Activated naive CD8-positive, alpha-beta T cell treated with anti-CD3 and anti-CD28 coated beads for 36 hours (primary cell): ENCODE measurements at regions not wholly inside any gene's neighbourhood (a gene's known extent, or its start where the extent isn't known, plus 50 kb on each side); places are given as distances from the start of the nearest gene placed in this dataset.

Experiments
- DNase-seq: peaks from one replicate; pipeline ENCODE4 v3.0.0; 2021
- H3K27ac Mint-ChIP-seq: one replicate; pipeline ENCODE4 v1.8.0; 2022; ENCODE audit warnings: mild to moderate bottlenecking, moderate library complexity, mixed read lengths
- H3K27me3 Mint-ChIP-seq: one replicate; pipeline ENCODE4 v1.8.0; 2022; ENCODE audit warnings: mild to moderate bottlenecking, mixed read lengths
- H3K36me3 Mint-ChIP-seq: one replicate; pipeline ENCODE4 v1.8.0; 2021; ENCODE audit warnings: mild to moderate bottlenecking, mixed read lengths
- H3K4me1 Mint-ChIP-seq: one replicate; pipeline ENCODE4 v1.8.0; 2021; ENCODE audit warnings: mixed read lengths
- H3K4me3 Mint-ChIP-seq: one replicate; pipeline ENCODE4 v1.8.0; 2022; ENCODE audit warnings: mild to moderate bottlenecking, moderate library complexity, mixed read lengths
- H3K9me3 Mint-ChIP-seq: one replicate; pipeline ENCODE4 v1.8.0; 2022; ENCODE audit warnings: mixed read lengths

DNA sequence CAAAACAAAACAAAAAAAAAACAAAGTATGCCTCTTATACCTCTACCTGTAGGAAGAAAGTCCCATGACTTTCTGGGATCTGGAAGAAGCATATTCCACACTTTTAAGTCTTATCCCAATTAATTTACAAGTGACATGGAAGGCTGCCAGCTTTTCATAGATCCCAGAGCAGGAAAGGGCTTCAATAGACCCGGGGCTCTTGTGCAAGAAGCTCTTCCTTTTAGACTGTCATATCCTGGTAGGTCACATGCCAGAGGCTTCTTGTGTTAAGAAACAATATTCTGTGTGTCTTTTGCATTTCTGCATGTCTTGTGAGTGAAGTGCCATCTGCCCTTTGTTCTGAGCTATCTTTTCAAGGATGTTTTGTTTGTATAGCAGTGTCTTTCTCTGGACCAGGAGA is 84.4 kb upstream of the PHOX2B start:
- H3K27ac Mint-ChIP-seq: no peak overlapping the region
- H3K4me3 Mint-ChIP-seq: no peak overlapping the region
- H3K4me1 Mint-ChIP-seq: no peaks in the 10 kb centered on the region
- no peaks in the 10 kb centered on the region for H3K9me3 Mint-ChIP-seq
- peaks cover 26% of the 10 kb centered on the region for H3K27me3 Mint-ChIP-seq
- no peaks in the 10 kb centered on the region for H3K36me3 Mint-ChIP-seq
- DNase-seq: no peak

DNA sequence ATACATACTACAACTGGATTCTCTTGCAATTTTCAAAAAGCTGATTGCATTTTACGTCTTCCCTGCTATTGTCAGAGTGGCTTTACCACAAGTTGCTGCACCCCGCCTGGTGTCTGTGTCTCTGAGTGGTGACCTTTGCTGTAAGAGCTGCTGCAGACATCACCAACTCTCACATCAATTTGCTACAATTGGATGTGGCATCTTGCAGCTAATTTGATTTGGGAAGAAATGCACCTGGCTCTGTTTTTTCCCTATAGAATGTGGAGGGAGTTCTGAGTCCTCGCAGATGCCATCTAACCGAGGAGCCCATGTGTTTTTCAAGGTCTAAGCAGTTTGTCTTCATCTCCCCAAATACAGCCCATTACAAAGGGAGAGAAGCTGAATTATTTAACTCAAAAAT is 73.8 kb upstream of the PHOX2B start:
- no peaks in the 10 kb centered on the region for H3K9me3 Mint-ChIP-seq
- H3K36me3 Mint-ChIP-seq: no peaks in the 10 kb centered on the region
- H3K4me1 Mint-ChIP-seq: no peaks in the 10 kb centered on the region
- no peak overlapping the region for H3K27ac Mint-ChIP-seq
- no peak for DNase-seq
- H3K27me3 Mint-ChIP-seq: peaks cover 21% of the 10 kb centered on the region
- H3K4me3 Mint-ChIP-seq: no peak overlapping the region

DNA sequence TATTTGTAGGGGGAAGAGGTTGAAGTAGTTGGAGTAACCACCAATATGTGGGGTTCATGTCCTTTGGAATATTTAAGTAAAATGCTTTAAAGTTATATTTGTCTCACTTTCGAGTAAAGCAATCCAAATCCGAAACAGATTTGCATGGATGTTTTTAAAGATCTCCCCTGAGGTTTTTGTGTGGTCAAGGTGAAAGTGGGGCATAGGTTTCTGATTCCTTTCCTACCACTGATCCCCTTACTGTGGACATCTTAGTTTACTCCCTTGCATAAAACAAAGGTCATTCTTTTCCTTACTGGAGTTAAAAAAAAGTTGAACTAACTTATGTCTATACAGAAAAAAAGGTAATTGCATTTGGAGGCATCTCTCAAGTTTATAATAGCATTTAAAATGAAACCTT is 71.9 kb upstream of the PHOX2B start:
- H3K27me3 Mint-ChIP-seq: peaks cover 19% of the 10 kb centered on the region
- no peak overlapping the region for H3K27ac Mint-ChIP-seq
- H3K9me3 Mint-ChIP-seq: no peaks in the 10 kb centered on the region
- no peaks in the 10 kb centered on the region for H3K36me3 Mint-ChIP-seq
- no peak overlapping the region for H3K4me3 Mint-ChIP-seq
- H3K4me1 Mint-ChIP-seq: no peaks in the 10 kb centered on the region
- DNase-seq: no peak

DNA sequence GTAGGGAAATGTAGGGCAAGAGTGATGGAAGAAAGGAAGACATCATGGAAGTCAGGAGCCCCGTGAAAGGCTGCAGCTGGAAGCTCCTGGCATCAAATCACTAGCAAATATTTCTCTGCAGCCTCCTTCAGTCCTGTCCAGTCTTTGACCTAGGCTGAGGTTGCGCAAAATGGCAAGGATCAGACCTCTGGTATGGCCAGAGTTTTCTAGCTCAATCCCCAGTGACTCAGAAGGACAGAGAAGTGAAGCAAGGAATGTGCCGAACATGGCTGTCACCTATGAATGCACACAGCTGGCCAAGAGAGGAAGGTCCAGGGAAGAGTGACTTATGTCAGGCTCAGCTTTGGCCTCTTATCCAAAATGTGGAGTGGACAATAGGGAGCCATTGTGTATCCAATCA is 71.1 kb upstream of the PHOX2B start:
- Mint-ChIP-seq H3K4me1 (no peaks in the 10 kb centered on the region), H3K36me3 (no peaks in the 10 kb centered on the region), H3K27me3 (peaks cover 24% of the 10 kb centered on the region), H3K4me3 (no peak overlapping the region), H3K9me3 (no peaks in the 10 kb centered on the region), H3K27ac (no peak overlapping the region)
- no peak for DNase-seq

DNA sequence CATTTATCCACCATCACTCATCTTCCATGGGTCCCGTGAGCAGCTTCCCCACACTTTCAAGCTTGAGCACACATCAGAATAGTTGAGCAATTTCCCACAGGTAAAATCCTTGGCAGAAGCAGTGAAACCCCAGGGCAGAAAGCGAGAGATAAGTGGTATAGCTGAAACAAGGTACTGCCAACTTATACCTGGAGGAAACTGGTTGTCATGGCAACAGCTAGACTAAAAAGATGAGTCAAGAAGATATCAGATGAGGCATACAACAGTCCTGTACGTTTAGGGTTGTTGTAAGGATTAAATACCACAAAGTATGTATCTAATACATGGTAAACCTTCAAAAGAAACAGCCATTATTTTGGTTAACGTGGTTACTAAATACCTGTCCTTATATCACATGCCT is 66.9 kb upstream of the PHOX2B start:
- no peaks in the 10 kb centered on the region for H3K9me3 Mint-ChIP-seq
- H3K4me1 Mint-ChIP-seq: no peaks in the 10 kb centered on the region
- no peak for DNase-seq
- H3K27me3 Mint-ChIP-seq: peaks cover 11% of the 10 kb centered on the region
- H3K27ac Mint-ChIP-seq: no peak overlapping the region
- no peak overlapping the region for H3K4me3 Mint-ChIP-seq
- H3K36me3 Mint-ChIP-seq: no peaks in the 10 kb centered on the region

DNA sequence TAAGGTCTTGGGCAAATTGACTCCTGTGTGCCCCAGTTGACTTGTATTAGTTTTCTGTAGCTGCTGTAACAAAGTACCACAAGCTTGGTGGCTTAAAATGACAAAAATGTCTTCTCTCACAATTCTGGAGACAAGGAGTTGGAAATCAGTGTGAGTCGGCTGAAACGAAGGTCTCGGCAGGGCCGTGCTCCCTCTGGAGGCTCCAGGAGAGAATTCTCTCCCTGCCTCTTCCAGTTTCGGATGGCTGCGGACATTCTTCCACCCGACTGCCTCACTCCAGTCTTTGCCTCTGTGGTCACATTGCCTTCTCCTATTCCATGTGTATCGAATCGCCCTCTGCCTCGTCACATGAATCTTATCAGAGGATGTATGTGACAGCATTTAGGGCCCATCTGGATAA is 66.0 kb upstream of the PHOX2B start:
- no peak for DNase-seq
- H3K36me3 Mint-ChIP-seq: no peaks in the 10 kb centered on the region
- no peaks in the 10 kb centered on the region for H3K4me1 Mint-ChIP-seq
- no peaks in the 10 kb centered on the region for H3K9me3 Mint-ChIP-seq
- no peak overlapping the region for H3K27ac Mint-ChIP-seq
- peaks cover 8% of the 10 kb centered on the region for H3K27me3 Mint-ChIP-seq
- H3K4me3 Mint-ChIP-seq: no peak overlapping the region

DNA sequence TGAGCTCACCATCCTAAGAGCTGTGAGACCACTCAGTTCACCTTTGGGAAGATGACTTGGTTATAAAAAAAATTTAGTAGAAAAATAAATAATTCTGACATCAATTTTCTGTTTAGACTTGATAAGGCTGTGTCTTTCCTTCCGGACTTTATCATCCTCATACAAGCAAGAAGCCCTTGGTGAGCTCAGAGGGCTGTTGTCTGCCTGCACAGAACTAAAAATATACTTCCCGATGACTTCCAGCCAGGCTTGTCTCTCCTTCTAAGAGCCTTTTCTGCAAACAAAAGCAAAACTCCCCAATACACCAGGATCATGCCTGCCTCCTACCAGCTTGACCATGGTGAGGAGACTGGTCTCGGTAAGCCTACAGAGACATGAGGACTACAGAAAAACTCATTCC is 58.3 kb upstream of the PHOX2B start:
- H3K36me3 Mint-ChIP-seq: no peaks in the 10 kb centered on the region
- peaks cover 15% of the 10 kb centered on the region for H3K27me3 Mint-ChIP-seq
- H3K4me1 Mint-ChIP-seq: no peaks in the 10 kb centered on the region
- no peaks in the 10 kb centered on the region for H3K9me3 Mint-ChIP-seq
- no peak overlapping the region for H3K27ac Mint-ChIP-seq
- no peak for DNase-seq
- no peak overlapping the region for H3K4me3 Mint-ChIP-seq

DNA sequence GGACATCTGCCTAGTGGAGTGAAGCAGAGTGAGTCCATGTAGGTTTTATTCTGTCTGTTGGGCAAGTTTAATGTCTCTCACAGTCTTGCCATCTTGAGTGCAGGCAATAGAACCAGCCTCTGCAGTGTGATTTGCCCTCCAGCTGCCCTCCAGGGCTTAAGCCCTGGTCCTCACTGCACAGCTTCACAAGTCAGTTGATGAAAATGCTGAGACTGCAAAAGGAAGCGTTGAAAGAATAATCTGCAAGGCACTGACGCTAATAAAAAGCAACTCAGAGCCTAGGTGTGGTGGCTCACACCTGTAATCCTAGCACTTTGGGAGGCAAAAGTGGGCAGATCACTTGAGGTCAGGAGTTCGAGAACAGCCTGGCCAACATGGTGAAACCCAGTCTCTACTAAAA is 54.1 kb upstream of the PHOX2B start:
- peaks cover 10% of the 10 kb centered on the region for H3K27me3 Mint-ChIP-seq

DNA sequence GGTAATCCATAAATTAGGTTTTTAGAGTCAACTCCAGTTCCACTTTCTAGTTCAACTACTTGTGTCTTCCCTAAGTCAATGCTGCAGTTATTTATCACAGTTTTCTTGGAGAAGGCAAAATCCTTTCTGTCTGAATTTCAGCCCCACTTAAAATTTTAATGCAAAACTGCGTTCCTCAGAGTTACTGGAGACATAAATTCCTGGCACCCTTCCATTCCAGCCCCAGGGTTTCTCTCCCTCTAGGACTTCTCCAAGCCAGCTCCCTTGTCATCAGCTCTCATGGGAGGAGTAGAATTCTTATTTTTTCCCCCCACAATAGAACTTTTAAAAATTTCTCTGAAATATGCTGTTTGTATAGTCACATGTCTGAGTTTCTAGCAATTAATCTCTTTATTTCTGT is 50.6 kb upstream of the PHOX2B start:
- Mint-ChIP-seq H3K9me3 (no peaks in the 10 kb centered on the region), H3K36me3 (no peaks in the 10 kb centered on the region), H3K27me3 (peaks cover 10% of the 10 kb centered on the region), H3K27ac (no peak overlapping the region), H3K4me3 (no peak overlapping the region), H3K4me1 (no peaks in the 10 kb centered on the region)
- DNase-seq: no peak

More for the DNA sequence above, 54.1 kb upstream of the PHOX2B start:
- Mint-ChIP-seq H3K36me3 (no peaks in the 10 kb centered on the region), H3K9me3 (no peaks in the 10 kb centered on the region), H3K27ac (no peak overlapping the region), H3K4me3 (no peak overlapping the region), H3K4me1 (no peaks in the 10 kb centered on the region)
- no peak for DNase-seq
